Liver (tissue), 7 donors: ENCODE measurements at regions not wholly inside any gene's neighbourhood (a gene's known extent, or its start where the extent isn't known, plus 50 kb on each side); places are given as distances from the start of the nearest gene placed in this dataset.

ENCODE experiments used
- DNase-seq: peaks from one replicate; pipeline ENCODE4 v3.0.0-alpha.2; 2017; ENCODE audit warnings: low spot score
- H3K27ac ChIP-seq, 2 donors: one replicate each; pipeline ENCODE4 v1.7.0; 2013; ENCODE audit warnings: inconsistent platforms in 2 of 2, low read length in 2 of 2, control low read depth in 1 of 2, low read depth in 1 of 2, mild to moderate bottlenecking in 1 of 2
- H3K27me3 ChIP-seq, 4 donors: one replicate each; pipeline versions ENCODE4 v1.6.1 to v1.7.0; 2013; ENCODE audit warnings: low read length in 3 of 4, inconsistent platforms in 1 of 4, mild to moderate bottlenecking in 1 of 4, moderate library complexity in 1 of 4; ENCODE audit not compliant: control insufficient read depth in 4 of 4, insufficient read depth in 4 of 4
- H3K36me3 ChIP-seq, 4 donors: one replicate each; pipeline versions ENCODE4 v1.6.1 to v1.7.0; 2013; ENCODE audit warnings: low read length in 3 of 4, mild to moderate bottlenecking in 3 of 4, low read depth in 1 of 4, moderate library complexity in 1 of 4; ENCODE audit not compliant: control insufficient read depth in 4 of 4, insufficient read depth in 3 of 4
- H3K4me1 ChIP-seq, 4 donors: one replicate each; pipeline versions ENCODE4 v1.6.1 to v1.7.0; 2013; ENCODE audit warnings: low read length in 3 of 4, mild to moderate bottlenecking in 3 of 4, moderate library complexity in 1 of 4; ENCODE audit not compliant: control insufficient read depth in 4 of 4, insufficient read depth in 4 of 4
- H3K4me3 ChIP-seq, 3 donors: one replicate each; pipeline versions ENCODE4 v1.6.1 to v1.7.0; 2013; ENCODE audit warnings: low read length in 3 of 3, control low read depth in 1 of 3, low read depth in 1 of 3, mild to moderate bottlenecking in 1 of 3
- H3K9ac ChIP-seq, 2 donors: one replicate each; pipeline ENCODE4 v1.7.0; 2013; ENCODE audit warnings: low read length in 2 of 2, mild to moderate bottlenecking in 2 of 2, moderate library complexity in 2 of 2, control low read depth in 1 of 2, low read depth in 1 of 2
- H3K9me3 ChIP-seq, 4 donors: one replicate each; pipeline versions ENCODE4 v1.6.1 to v1.7.0; 2013; ENCODE audit warnings: low read length in 3 of 4; ENCODE audit not compliant: control insufficient read depth in 4 of 4
- EGR1 ChIP-seq, 2 donors: IDR thresholded peaks; 2 replicates each; pipeline ENCODE4 v1.6.1; 2016 to 2018; ENCODE audit warnings: antibody characterized with exemption in 2 of 2, low read depth in 2 of 2
- FOXA1 ChIP-seq: IDR thresholded peaks from 2 replicates; pipeline ENCODE4 v1.6.1; 2016; ENCODE audit warnings: antibody characterized with exemption
- FOXA2 ChIP-seq: IDR thresholded peaks from 2 replicates; pipeline ENCODE4 v1.6.1; 2016; ENCODE audit warnings: antibody characterized with exemption
- GABPA ChIP-seq, 2 donors: IDR thresholded peaks in 1 of 2; conservative IDR thresholded peaks in 1 of 2; 2 replicates each; pipeline ENCODE4 v1.6.1; 2016; ENCODE audit warnings: antibody characterized with exemption in 2 of 2, mild to moderate bottlenecking in 1 of 2, moderate library complexity in 1 of 2
- HNF4A ChIP-seq, 2 donors: conservative IDR thresholded peaks; 2 replicates each; pipeline ENCODE4 v1.6.1; 2016; ENCODE audit warnings: antibody characterized with exemption in 2 of 2, mild to moderate bottlenecking in 2 of 2
- HNF4G ChIP-seq: IDR thresholded peaks from 2 replicates; pipeline ENCODE4 v1.6.1; 2016; ENCODE audit warnings: antibody characterized with exemption
- JUND ChIP-seq, 2 donors: IDR thresholded peaks; 2 replicates each; pipeline ENCODE4 v1.6.1; 2016; ENCODE audit warnings: antibody characterized with exemption in 2 of 2
- NR2F2 ChIP-seq: IDR thresholded peaks from 2 replicates; pipeline ENCODE4 v1.6.1; 2016; ENCODE audit warnings: antibody characterized with exemption
- RAD21 ChIP-seq, 2 donors: IDR thresholded peaks; 2 replicates each; pipeline ENCODE4 v1.6.1; 2016; ENCODE audit warnings: antibody characterized with exemption in 2 of 2, mild to moderate bottlenecking in 2 of 2
- REST ChIP-seq: IDR thresholded peaks from 2 replicates; pipeline ENCODE4 v1.6.1; 2016; ENCODE audit warnings: antibody characterized with exemption, mild to moderate bottlenecking
- RXRA ChIP-seq, 2 donors: IDR thresholded peaks; 2 replicates each; pipeline ENCODE4 v1.6.1; 2017 to 2018; ENCODE audit warnings: antibody characterized with exemption in 2 of 2, mild to moderate bottlenecking in 1 of 2
- SP1 ChIP-seq: IDR thresholded peaks from 2 replicates; pipeline ENCODE4 v1.6.1; 2018; ENCODE audit warnings: antibody characterized with exemption, mild to moderate bottlenecking
- TAF1 ChIP-seq: conservative IDR thresholded peaks from 2 replicates; pipeline ENCODE4 v1.6.1; 2016; ENCODE audit warnings: antibody characterized with exemption, mild to moderate bottlenecking
- YY1 ChIP-seq: IDR thresholded peaks from 2 replicates; pipeline ENCODE4 v1.6.1; 2016; ENCODE audit warnings: antibody characterized with exemption, mild to moderate bottlenecking
- WGBS: extraction: QIAGEN DNeasy Blood & Tissue Kit; methylation state at CpG from one replicate; pipeline ENCODE4 v1.1.7; 2013; 5-methylcytosine and 5-hydroxymethylcytosine counted together
- TF ChIP-seq, protein P1 (sequence below): IDR thresholded peaks from 2 replicates; pipeline ENCODE4 v1.6.1; 2016; ENCODE audit warnings: antibody characterized with exemption
- TF ChIP-seq, protein P2 (sequence below): IDR thresholded peaks from 2 replicates; pipeline ENCODE4 v1.6.1; 2016; ENCODE audit warnings: antibody characterized with exemption
- TF ChIP-seq, protein P3 (sequence below): IDR thresholded peaks from 2 replicates; pipeline ENCODE4 v1.6.1; 2016; ENCODE audit warnings: antibody characterized with exemption
- donor health status: healthy.
- donor health status: healthy.
- donor health status: healthy.
- donor health status: healthy.

- Histone ChIP-seq H3K9ac (no peak overlapping the region), H3K36me3 (no peaks in the 10 kb centered on the region), H3K27me3 (no peaks in the 10 kb centered on the region), H3K4me1 (no peaks in the 10 kb centered on the region), H3K4me3 (no peak overlapping the region), H3K9me3 (no peaks in the 10 kb centered on the region), H3K27ac (no peak overlapping the region)
- no peak for DNase-seq
- WGBS = 76% methylated on average over 1 of the region's 1 CpG
- TF ChIP-seq, protein P1, sequence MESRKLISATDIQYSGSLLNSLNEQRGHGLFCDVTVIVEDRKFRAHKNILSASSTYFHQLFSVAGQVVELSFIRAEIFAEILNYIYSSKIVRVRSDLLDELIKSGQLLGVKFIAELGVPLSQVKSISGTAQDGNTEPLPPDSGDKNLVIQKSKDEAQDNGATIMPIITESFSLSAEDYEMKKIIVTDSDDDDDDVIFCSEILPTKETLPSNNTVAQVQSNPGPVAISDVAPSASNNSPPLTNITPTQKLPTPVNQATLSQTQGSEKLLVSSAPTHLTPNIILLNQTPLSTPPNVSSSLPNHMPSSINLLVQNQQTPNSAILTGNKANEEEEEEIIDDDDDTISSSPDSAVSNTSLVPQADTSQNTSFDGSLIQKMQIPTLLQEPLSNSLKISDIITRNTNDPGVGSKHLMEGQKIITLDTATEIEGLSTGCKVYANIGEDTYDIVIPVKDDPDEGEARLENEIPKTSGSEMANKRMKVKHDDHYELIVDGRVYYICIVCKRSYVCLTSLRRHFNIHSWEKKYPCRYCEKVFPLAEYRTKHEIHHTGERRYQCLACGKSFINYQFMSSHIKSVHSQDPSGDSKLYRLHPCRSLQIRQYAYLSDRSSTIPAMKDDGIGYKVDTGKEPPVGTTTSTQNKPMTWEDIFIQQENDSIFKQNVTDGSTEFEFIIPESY = no peak
- TF ChIP-seq HNF4A (conservative IDR thresholded peaks at IDR 0.05) = no peak
- TF ChIP-seq HNF4G = no peak
- TF ChIP-seq TAF1 = no peak
- no peak for TF ChIP-seq FOXA1
- TF ChIP-seq YY1 = no peak
- TF ChIP-seq, protein P2, sequence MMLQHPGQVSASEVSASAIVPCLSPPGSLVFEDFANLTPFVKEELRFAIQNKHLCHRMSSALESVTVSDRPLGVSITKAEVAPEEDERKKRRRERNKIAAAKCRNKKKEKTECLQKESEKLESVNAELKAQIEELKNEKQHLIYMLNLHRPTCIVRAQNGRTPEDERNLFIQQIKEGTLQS = no peak
- TF ChIP-seq, protein P3, sequence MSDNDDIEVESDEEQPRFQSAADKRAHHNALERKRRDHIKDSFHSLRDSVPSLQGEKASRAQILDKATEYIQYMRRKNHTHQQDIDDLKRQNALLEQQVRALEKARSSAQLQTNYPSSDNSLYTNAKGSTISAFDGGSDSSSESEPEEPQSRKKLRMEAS = no peak
- no peak for TF ChIP-seq REST
- no peak for TF ChIP-seq JUND (IDR thresholded peaks at IDR 0.05)
- no peak for TF ChIP-seq NR2F2
- no peak for TF ChIP-seq GABPA (IDR thresholded peaks at IDR 0.05 in 1 of 2, conservative IDR thresholded peaks at IDR 0.05 in 1 of 2)
- no peak for TF ChIP-seq EGR1 (IDR thresholded peaks at IDR 0.05; ENCODE audit: low read depth in 2 of 2)
- TF ChIP-seq FOXA2 = no peak
- no peak for TF ChIP-seq SP1
- TF ChIP-seq RAD21 (IDR thresholded peaks at IDR 0.05) = no peak
- TF ChIP-seq RXRA (IDR thresholded peaks at IDR 0.05) = no peak
Observed at GRCh38 chr1:192086644-192087043, 71.6 kb upstream of the RGS18 start.

- Histone ChIP-seq H3K4me1 (no peaks in the 10 kb centered on the region), H3K9me3 (no peaks in the 10 kb centered on the region), H3K9ac (no peak overlapping the region), H3K36me3 (no peaks in the 10 kb centered on the region), H3K4me3 (no peak overlapping the region), H3K27ac (no peak overlapping the region), H3K27me3 (no peaks in the 10 kb centered on the region)
- TF ChIP-seq FOXA2 (no peak), RAD21 (IDR thresholded peaks at IDR 0.05) (no peak), REST (no peak), YY1 (no peak)
- WGBS = 68% methylated on average over 1 of the region's 1 CpG
- DNase-seq = no peak
Observed at GRCh38 chr1:192087334-192087733, 70.9 kb upstream of the RGS18 start.
